SK-N-DZ (cell line): ENCODE measurements at regions not wholly inside any gene's neighbourhood (a gene's known extent, or its start where the extent isn't known, plus 50 kb on each side); places are given as distances from the start of the nearest gene placed in this dataset.

Experiments
- DNase-seq: peaks from one replicate; pipeline ENCODE4 v3.0.0-alpha.2; 2015; ENCODE audit warnings: low spot score

GRCh38 chr12:5379749-5380496, 52.0 kb upstream of the NTF3 start:
- DNase-seq: no peak
